ENCODE measurements at regions not wholly inside any gene's neighbourhood (a gene's known extent, or its start where the extent isn't known, plus 50 kb on each side); places are given as distances from the start of the nearest gene placed in this dataset.

- peaks cover 21% of the 10 kb centered on the region for H3K4me1 Mint-ChIP-seq (ENCODE audit: low read depth, unreplicated experiment)
- H2AFZ ChIP-seq (ENCODE audit: low read depth, low read length) = no peak overlapping the region
- H3K79me2 ChIP-seq (ENCODE audit: insufficient read depth, low read length) = no peaks in the 10 kb centered on the region
- H3K4me3 Mint-ChIP-seq (ENCODE audit: unreplicated experiment) = no peak overlapping the region
- peaks cover 4% of the 10 kb centered on the region for H3K27me3 Mint-ChIP-seq (ENCODE audit: low read depth, unreplicated experiment)
- no peaks in the 10 kb centered on the region for H3K27me3 ChIP-seq (ENCODE audit: insufficient read depth, low read length)
- H4K20me1 ChIP-seq (ENCODE audit: insufficient read depth, low read length) = no peaks in the 10 kb centered on the region
- H3K4me2 ChIP-seq (ENCODE audit: low read length) = no peak overlapping the region
- no peak overlapping the region for H3K9ac ChIP-seq (ENCODE audit: low read length)
- FAIRE-seq = no peak
- H3K9me3 ChIP-seq (ENCODE audit: insufficient read depth, low read depth, low read length) = no peaks in the 10 kb centered on the region
- H3K9me3 Mint-ChIP-seq (ENCODE audit: unreplicated experiment) = peaks cover 3% of the 10 kb centered on the region
- no peaks in the 10 kb centered on the region for H3K4me1 ChIP-seq (ENCODE audit: insufficient read depth, low read length)
- no peaks in the 10 kb centered on the region for H3K36me3 Mint-ChIP-seq (ENCODE audit: low read depth, unreplicated experiment)
- TF ChIP-seq CTCF (IDR thresholded peaks at IDR 0.05; ENCODE audit: insufficient read depth, low read depth, low read length) (no peak), EZH2 (IDR thresholded peaks at IDR 0.05; ENCODE audit: insufficient read depth, low read length) (no peak)
- DNase-seq (ENCODE audit: low read depth) = no peak
- H3K4me3 ChIP-seq (ENCODE audit: insufficient read depth, low read depth, low read length) = no peak overlapping the region
- no peak overlapping the region for H3K27ac ChIP-seq (ENCODE audit: low read depth, low read length)
- no peak overlapping the region for H3K27ac Mint-ChIP-seq (ENCODE audit: unreplicated experiment)
- H3K36me3 ChIP-seq (ENCODE audit: insufficient read depth, low read length) = no peaks in the 10 kb centered on the region
These were observed 207.7 kb downstream of the BARHL2 start for GRCh38 chr1:90509225-90510048.

DNA sequence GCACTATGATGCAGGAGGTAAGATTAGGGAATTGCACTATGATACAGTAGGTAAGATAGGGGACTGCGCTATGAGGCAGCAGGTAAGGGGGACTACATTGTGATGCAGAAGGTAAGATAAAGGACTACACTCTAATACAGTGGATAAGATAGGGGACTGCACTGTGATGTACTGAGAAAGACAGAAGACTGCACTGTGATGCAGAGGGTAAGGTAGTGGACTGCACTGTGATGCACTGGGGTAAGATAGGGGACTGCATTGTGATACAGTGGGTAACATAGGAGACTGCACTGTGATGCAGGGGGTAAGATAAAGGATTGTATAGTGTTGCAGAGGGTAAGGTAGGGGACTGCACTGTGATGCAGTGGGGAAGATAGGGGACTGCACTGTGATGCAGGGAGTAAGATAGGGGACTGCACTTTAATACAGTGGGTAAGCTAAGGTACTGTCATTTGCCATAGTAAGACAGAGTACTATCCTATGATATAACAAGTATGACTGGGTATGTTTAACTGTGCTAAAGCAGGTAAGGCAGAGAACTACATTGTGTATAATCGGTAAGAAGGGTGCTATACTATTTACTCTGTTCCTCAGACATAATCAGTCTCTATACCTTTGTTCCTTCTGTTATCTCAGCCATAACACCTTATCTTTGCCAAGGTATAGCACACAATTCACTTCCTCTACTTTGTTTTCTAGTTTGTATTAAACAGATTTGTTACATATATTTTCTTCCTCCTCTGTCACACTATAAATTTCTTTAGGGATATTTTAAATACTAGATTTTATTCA is 208.5 kb downstream of the BARHL2 start:
- Mint-ChIP-seq H3K4me1 (ENCODE audit: low read depth, unreplicated experiment) (peaks cover 23% of the 10 kb centered on the region), H3K4me3 (ENCODE audit: unreplicated experiment) (no peak overlapping the region), H3K9me3 (ENCODE audit: unreplicated experiment) (peaks cover 1% of the 10 kb centered on the region), H3K27me3 (ENCODE audit: low read depth, unreplicated experiment) (peaks cover 4% of the 10 kb centered on the region), H3K27ac (ENCODE audit: unreplicated experiment) (no peak overlapping the region), H3K36me3 (ENCODE audit: low read depth, unreplicated experiment) (no peaks in the 10 kb centered on the region)
- no peaks in the 10 kb centered on the region for H3K9me3 ChIP-seq (ENCODE audit: insufficient read depth, low read depth, low read length)
- H3K9ac ChIP-seq (ENCODE audit: low read length) = no peak overlapping the region
- DNase-seq (ENCODE audit: low read depth) (no peak), FAIRE-seq (no peak)
- H3K27ac ChIP-seq (ENCODE audit: low read depth, low read length) = no peak overlapping the region
- no peak overlapping the region for H2AFZ ChIP-seq (ENCODE audit: low read depth, low read length)
- no peaks in the 10 kb centered on the region for H3K4me1 ChIP-seq (ENCODE audit: insufficient read depth, low read length)
- H3K79me2 ChIP-seq (ENCODE audit: insufficient read depth, low read length) = no peaks in the 10 kb centered on the region
- no peak overlapping the region for H3K4me3 ChIP-seq (ENCODE audit: insufficient read depth, low read depth, low read length)
- H3K27me3 ChIP-seq (ENCODE audit: insufficient read depth, low read length) = no peaks in the 10 kb centered on the region
- no peak for TF ChIP-seq CTCF (IDR thresholded peaks at IDR 0.05; ENCODE audit: insufficient read depth, low read depth, low read length)
- no peak for TF ChIP-seq EZH2 (IDR thresholded peaks at IDR 0.05; ENCODE audit: insufficient read depth, low read length)
- H3K36me3 ChIP-seq (ENCODE audit: insufficient read depth, low read length) = no peaks in the 10 kb centered on the region
- no peak overlapping the region for H3K4me2 ChIP-seq (ENCODE audit: low read length)
- H4K20me1 ChIP-seq (ENCODE audit: insufficient read depth, low read length) = no peaks in the 10 kb centered on the region
